Endodermal cell (in vitro differentiated cells): ENCODE measurements at regions not wholly inside any gene's neighbourhood (a gene's known extent, or its start where the extent isn't known, plus 50 kb on each side); places are given as distances from the start of the nearest gene placed in this dataset.

Source experiments
- DNase-seq: peaks from one replicate; pipeline ENCODE4 v3.0.0-alpha.2; 2017
- H3K27ac ChIP-seq: 2 replicates; pipeline ENCODE4 v1.5.1; 2013; ENCODE audit warnings: mild to moderate bottlenecking, low read depth, low read length, moderate library complexity
- H3K27me3 ChIP-seq: 2 replicates; pipeline ENCODE4 v1.6.1; 2013; ENCODE audit warnings: mild to moderate bottlenecking, low read length, moderate library complexity; ENCODE audit not compliant: insufficient read depth, control insufficient read depth, poor library complexity, severe bottlenecking
- H3K36me3 ChIP-seq: 2 replicates; pipeline ENCODE4 v1.7.0; 2013; ENCODE audit warnings: mild to moderate bottlenecking, low read length, moderate library complexity; ENCODE audit not compliant: control insufficient read depth, insufficient read depth
- H3K4me1 ChIP-seq: one replicate; pipeline ENCODE4 v1.7.0; 2013; ENCODE audit warnings: low read length; ENCODE audit not compliant: control insufficient read depth, insufficient read depth
- H3K4me3 ChIP-seq: 2 replicates; pipeline ENCODE4 v1.5.1; 2013; ENCODE audit warnings: mild to moderate bottlenecking, low read length, moderate library complexity
- H3K9ac ChIP-seq: 2 replicates; pipeline ENCODE4 v1.6.1; 2013; ENCODE audit warnings: mild to moderate bottlenecking, low read length, moderate library complexity; ENCODE audit not compliant: poor library complexity, severe bottlenecking; ENCODE audit errors: extremely low read depth
- H3K9me3 ChIP-seq: 2 replicates; pipeline ENCODE4 v1.6.1; 2013; ENCODE audit warnings: mild to moderate bottlenecking, low read length, moderate library complexity; ENCODE audit not compliant: control insufficient read depth
- H3K27ac Mint-ChIP-seq: 2 replicates; pipeline ENCODE4 v1.8.0; 2020; ENCODE audit warnings: mixed read lengths
- H3K27me3 Mint-ChIP-seq: 2 replicates; pipeline ENCODE4 v1.8.0; 2021; ENCODE audit warnings: mild to moderate bottlenecking, mixed read lengths; ENCODE audit not compliant: insufficient read depth
- H3K36me3 Mint-ChIP-seq: 2 replicates; pipeline ENCODE4 v1.8.0; 2020; ENCODE audit warnings: low read depth, mixed read lengths
- H3K4me1 Mint-ChIP-seq: 2 replicates; pipeline ENCODE4 v1.8.0; 2020; ENCODE audit warnings: mixed read lengths
- H3K4me3 Mint-ChIP-seq: 2 replicates; pipeline ENCODE4 v1.8.0; 2020; ENCODE audit warnings: mild to moderate bottlenecking, moderate library complexity, mixed read lengths
- H3K9me3 Mint-ChIP-seq: 2 replicates; pipeline ENCODE4 v1.8.0; 2020; ENCODE audit warnings: mild to moderate bottlenecking, mixed read lengths
- CTCF ChIP-seq: fragments of 200-600 bp; sonication (generic); conservative IDR thresholded peaks from 2 replicates; pipeline ENCODE4 v1.5.0; 2021; ENCODE audit warnings: antibody characterized with exemption, mild to moderate bottlenecking
- WGBS, 2 experiments: methylation state at CpG; one replicate each; pipeline versions ENCODE4 v1.1.5 to v1.1.7; 2013; ENCODE audit warnings: missing lambda C conversion rate in 2 of 2, mixed read lengths in 1 of 2; ENCODE audit not compliant: insufficient coverage in 1 of 2, insufficient read length in 1 of 2; 5-methylcytosine and 5-hydroxymethylcytosine counted together

- no peak overlapping the region for H3K4me3 ChIP-seq
- no peaks in the 10 kb centered on the region for H3K27me3 ChIP-seq
These were observed 318.7 kb downstream of the RMST start for GRCh38 chr12:97781342-97781741.

GRCh38 chr12:97784904-97785303 is 322.3 kb downstream of the RMST start:
- peak overlapping the region; percentile 61 for H3K27ac Mint-ChIP-seq
- H3K27me3 ChIP-seq, result no peaks in the 10 kb centered on the region
- H3K36me3 Mint-ChIP-seq, result peaks cover 6% of the 10 kb centered on the region
- peak overlapping the region; percentile 41 for H3K4me3 ChIP-seq
- DNase-seq, result peak; percentile 70
- TF ChIP-seq CTCF, result no peak
- no peak overlapping the region for H3K27ac ChIP-seq
- peaks cover 23% of the 10 kb centered on the region for H3K9me3 Mint-ChIP-seq
- H3K4me1 Mint-ChIP-seq, result peaks cover 3% of the 10 kb centered on the region
- no peaks in the 10 kb centered on the region for H3K36me3 ChIP-seq
- H3K4me1 ChIP-seq, result no peaks in the 10 kb centered on the region
- H3K4me3 Mint-ChIP-seq, result no peak overlapping the region
- H3K27me3 Mint-ChIP-seq, result no peaks in the 10 kb centered on the region
- peaks cover 22% of the 10 kb centered on the region for H3K9me3 ChIP-seq
- no peak overlapping the region for H3K9ac ChIP-seq

More at GRCh38 chr12:97781342-97781741, 318.7 kb downstream of the RMST start:
- peaks cover 27% of the 10 kb centered on the region for H3K9me3 Mint-ChIP-seq
- no peak overlapping the region for H3K27ac Mint-ChIP-seq
- H3K27me3 Mint-ChIP-seq, result no peaks in the 10 kb centered on the region
- H3K36me3 Mint-ChIP-seq, result peaks cover 12% of the 10 kb centered on the region
- H3K36me3 ChIP-seq, result no peaks in the 10 kb centered on the region
- no peak overlapping the region for H3K27ac ChIP-seq
- H3K9me3 ChIP-seq, result peaks cover 37% of the 10 kb centered on the region
- no peaks in the 10 kb centered on the region for H3K4me1 ChIP-seq
- peaks cover 3% of the 10 kb centered on the region for H3K4me1 Mint-ChIP-seq
- no peak overlapping the region for H3K4me3 Mint-ChIP-seq
- no peak for TF ChIP-seq CTCF
- H3K9ac ChIP-seq, result no peak overlapping the region
- WGBS, 2 experiments, result 88 to 95% methylated on average over 4 to 5 of the region's 5 CpGs
- no peak for DNase-seq

- H3K36me3 ChIP-seq, result no peaks in the 10 kb centered on the region
- H3K9me3 ChIP-seq, result peaks cover 37% of the 10 kb centered on the region
- no CpG with 5 or more reads among the region's 1 CpG for WGBS, 2 experiments
- Mint-ChIP-seq H3K4me3 (no peak overlapping the region), H3K4me1 (no peaks in the 10 kb centered on the region), H3K36me3 (peaks cover 4% of the 10 kb centered on the region), H3K27ac (no peak overlapping the region), H3K27me3 (no peaks in the 10 kb centered on the region), H3K9me3 (peaks cover 43% of the 10 kb centered on the region)
- no peak for TF ChIP-seq CTCF
- no peaks in the 10 kb centered on the region for H3K27me3 ChIP-seq
- DNase-seq, result no peak
- no peak overlapping the region for H3K4me3 ChIP-seq
- no peak overlapping the region for H3K9ac ChIP-seq
- no peak overlapping the region for H3K27ac ChIP-seq
- no peaks in the 10 kb centered on the region for H3K4me1 ChIP-seq
These were observed 327.7 kb downstream of the RMST start for GRCh38 chr12:97790281-97790680.
